DMS 273 (cell line): ENCODE measurements at regions not wholly inside any gene's neighbourhood (a gene's known extent, or its start where the extent isn't known, plus 50 kb on each side); places are given as distances from the start of the nearest gene placed in this dataset.
"Not testable (repeated sequence)": the region's sequence is repeated elsewhere in the genome, so short reads cannot be mapped to it uniquely, and the experiment has no call there.

Source experiments
- DNase-seq: peaks from one replicate; lab custom pipeline; 2025; ENCODE audit not compliant: unreplicated experiment; lab: John Stamatoyannopoulos, UW

DNA sequence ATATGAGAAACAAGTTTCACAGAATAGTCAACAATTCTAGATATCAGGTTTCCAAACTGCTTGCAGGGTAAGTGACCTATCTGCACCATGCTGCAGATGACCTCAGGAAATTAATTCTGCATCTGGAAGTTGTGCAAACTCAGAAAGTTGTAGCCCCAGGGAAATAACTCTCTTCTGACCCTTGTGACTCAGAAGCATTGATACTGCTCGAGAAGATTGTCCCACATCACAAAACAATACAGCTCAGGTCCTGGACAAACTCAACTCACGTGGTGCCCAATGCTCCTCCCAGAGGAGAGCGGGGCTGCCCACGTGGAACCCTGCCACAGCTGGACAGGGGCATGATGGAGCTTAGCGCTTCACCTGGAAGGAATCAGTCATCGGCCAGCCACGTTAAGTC lies 221.9 kb upstream of the LRRC61 start:
- DNase-seq = not testable (repeated sequence)

DNA sequence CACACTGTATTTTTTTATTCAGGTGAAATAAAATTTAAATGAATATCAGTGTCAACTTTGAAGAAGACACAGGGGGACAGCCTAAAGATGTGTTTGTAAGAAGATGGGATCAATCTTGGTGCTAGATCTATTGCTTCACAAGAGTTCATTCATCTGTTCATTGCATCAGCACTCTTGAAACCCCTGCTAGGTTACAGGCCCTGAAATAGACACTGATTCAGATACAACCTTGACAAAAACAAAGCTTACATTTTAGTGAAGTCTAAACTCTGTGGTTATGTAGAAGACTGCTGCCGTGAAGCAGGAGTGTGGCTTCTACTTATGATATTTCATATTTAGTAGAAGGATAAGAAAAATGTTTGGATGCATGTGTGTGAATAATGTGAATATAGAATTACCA lies 215.9 kb upstream of the LRRC61 start:
- DNase-seq = not testable (repeated sequence)

DNA sequence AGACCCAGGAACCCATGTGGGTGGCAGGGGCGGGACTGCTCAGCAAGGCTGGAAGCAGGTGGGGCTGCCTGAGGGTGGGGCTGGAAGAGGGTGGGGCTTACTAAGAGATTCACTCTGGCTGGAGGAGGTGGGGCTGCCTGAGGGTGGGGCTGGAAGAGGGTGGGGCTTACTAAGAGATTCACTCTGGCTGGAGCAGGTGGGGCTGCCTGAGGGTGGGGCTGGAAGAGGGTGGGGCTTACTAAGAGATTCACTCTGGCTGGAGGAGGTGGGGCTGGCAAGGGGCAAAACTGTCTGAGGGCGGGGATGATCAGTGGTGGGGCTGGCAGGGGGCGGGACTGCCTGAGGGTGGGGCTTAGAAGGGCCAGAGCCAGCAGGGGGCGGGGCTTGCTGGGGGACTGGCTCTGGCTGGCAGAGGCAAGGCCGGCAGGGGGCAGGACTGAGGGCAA lies 212.8 kb upstream of the LRRC61 start:
- DNase-seq = peak; percentile 50

DNA sequence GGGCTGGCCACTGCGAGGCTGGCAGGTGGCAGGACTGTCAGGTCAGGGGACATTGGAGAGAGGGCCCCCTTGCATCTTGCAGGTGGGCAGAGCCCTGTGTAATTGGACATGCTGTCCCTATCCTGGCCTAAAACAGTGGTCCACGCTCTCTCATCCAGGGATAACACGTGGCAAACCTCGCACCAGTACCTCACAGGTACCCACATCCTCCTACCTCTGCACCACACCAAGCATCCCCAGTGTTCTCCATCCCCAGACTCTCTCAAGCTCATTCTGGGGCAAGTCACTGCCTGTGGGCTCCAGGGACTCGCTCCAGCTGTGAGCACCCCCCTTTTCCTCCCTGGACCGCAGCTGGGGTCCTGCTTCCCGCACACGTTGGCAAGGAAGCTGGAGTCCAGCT lies 212.3 kb upstream of the LRRC61 start:
- not testable (repeated sequence) for DNase-seq

DNA sequence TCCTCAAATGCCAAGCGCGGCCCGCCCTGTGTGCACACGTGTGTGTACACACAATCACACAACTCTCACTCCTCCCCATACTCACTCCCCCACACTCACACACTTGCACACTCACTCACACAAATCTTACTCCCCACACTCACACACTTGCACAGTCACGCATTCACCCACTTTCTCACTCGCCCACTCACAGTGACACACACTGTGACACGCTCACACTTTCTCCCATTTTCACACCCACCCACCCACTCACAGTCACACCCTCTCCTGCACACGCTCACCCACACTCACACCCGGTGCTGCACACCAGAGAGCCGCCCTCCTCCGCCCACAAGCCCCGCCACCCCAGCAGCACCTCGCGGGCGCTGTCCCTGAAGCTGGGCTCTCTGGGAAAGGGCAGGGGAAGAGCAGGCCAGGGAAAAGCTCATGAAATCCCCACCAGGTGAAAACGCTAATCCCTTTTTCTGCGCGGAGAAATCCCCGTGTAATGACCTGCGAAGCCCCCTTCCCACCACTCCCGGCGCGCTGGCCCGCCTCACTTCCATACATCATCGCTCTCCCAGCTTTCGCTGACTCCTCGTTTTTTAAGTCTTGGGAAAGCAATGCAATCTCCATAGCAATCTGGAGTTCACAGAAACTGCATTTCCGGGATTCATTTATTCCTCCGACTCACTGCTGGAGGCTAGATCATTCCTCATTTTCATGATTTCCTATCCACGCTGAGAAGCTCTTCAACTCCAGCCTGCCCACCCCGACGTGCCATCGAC lies 211.6 kb upstream of the LRRC61 start:
- DNase-seq = not testable (repeated sequence)

DNA sequence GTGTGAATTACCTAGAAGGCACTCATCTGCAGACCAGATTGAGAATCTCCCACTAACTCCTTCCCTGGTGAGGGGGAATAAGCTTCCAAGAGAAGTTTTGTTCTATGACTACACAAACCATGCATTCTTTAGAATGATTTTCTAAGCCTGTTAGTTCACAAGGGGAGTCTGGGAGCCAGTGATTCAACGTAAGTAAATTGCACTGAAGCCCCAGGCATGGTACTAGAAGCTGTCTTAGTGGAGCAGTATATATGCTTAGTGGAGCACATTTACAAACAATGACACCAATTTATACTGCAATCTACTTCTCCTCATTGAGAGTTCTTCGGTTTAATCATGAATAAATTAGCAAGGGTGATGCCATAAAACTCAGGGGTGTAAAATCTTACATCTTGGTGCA lies 209.9 kb upstream of the LRRC61 start:
- DNase-seq = not testable (repeated sequence)

DNA sequence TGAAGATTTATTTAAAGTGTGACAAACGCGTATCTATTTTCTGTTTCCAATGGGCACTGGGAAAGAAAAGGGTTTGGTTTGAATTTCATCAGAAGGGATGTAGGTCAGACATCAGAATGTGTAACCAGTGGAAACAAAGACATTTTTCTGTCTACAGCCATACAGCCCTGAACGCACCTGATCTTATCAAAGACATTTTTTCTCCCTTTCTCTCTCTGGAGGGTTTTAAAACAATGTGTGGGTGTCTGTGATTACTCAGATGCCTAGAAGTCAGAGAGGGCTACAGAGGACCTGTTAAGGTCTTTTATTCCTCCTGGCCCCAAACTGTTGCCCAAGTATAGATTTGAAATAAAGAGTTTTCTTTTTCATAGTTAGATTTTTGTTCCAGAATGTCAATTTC lies 208.6 kb upstream of the LRRC61 start:
- not testable (repeated sequence) for DNase-seq

DNA sequence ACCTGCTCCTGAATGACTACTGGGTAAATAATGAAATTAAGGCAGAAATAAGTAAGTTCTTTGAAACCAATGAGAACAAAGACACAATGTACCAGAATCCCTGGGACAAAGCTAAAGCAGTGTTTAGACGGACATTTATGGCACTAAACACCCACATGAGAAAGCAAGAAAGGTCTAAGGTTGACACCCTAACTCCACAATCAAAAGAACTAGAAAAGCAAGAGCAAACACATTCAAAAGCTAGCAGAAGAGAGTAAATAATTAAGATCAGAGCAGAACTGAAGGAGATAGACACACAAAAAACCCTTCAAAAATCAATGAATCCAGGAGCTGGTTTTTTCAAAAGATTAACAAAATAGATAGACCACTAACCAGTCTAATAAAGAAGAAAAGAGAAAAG lies 203.2 kb upstream of the LRRC61 start:
- DNase-seq = not testable (repeated sequence)

DNA sequence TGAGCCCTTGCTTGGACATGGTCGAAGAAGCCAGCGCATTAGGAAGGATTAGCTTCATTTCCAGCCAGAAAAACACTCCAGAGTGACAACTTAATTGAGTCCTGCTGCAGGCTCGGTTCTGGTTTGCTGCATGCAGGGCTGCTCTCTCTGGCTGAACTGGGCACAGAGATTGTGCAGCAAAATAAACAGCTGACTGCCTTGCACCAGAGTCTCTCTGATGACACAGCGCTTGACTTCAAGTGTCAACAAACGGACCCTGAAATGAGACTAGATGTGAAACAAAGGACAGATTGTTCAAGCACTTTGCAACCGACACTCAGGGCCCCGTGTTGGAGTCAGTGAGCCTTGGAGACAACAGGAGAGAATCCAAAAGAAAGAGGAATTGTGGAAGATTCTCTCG lies 197.3 kb upstream of the LRRC61 start:
- DNase-seq = not testable (repeated sequence)

DNA sequence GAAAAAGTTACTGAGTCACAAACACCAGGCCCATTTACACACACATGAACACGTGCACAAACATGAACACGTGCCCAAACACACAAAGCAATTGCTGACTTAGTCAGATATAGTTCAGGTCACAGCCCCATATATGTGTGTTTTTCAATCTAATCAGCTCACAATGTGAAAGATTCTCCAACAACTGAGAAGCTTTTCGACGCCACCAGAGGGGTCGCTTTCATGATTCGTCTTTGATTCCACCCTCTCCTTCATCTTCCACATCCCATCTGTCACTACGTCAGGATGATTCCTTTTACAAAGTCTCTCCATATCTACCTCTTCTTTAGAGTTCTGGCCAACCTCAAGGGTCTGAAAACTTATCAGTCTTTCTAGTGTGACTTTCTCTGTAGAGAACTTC lies 188.7 kb upstream of the LRRC61 start:
- not testable (repeated sequence) for DNase-seq

DNA sequence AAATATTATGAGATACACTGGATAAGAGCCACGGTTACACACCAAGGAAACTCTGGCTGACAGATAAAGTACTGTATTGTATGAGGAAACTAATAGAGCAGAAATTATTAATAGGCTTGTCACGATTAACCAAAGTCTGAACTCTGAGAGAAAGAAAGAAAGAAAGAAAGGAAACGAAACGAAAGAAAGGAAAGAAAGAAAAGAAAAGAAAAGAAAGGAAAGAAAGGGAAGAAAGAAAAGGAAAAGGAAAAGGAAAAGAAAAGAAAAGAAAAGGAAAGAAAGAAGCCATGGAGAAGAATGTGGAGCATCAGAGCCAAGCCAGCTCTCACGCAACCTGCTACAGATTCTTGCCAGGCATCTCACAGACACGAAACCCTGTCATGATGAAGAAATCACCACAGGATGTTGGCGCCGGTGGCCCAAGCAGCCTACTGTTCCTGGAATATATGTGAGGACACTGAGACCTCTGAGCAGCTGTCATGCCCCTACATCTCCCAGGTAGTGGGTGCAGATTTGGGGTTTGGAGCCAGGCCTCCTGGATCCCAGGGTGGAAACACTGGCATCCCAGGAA lies 187.4 kb upstream of the LRRC61 start:
- not testable (repeated sequence) for DNase-seq

DNA sequence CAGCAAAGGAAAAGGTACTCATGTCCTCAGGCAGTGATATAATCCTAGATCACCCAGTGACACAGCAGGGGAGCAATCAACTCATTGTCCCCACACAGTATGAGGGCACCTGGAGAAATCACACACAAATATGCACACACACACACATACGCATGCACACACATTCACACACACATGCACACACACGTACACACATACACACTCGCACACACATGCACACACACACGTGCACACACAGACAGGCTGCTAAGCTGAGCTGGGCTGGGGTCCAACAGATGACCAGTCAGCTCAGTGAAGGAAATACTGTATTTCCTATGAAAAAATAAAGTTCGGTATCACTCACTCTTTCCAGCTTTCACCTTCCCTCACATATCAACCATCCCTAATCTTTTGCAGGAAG lies 183.3 kb upstream of the LRRC61 start:
- not testable (repeated sequence) for DNase-seq

DNA sequence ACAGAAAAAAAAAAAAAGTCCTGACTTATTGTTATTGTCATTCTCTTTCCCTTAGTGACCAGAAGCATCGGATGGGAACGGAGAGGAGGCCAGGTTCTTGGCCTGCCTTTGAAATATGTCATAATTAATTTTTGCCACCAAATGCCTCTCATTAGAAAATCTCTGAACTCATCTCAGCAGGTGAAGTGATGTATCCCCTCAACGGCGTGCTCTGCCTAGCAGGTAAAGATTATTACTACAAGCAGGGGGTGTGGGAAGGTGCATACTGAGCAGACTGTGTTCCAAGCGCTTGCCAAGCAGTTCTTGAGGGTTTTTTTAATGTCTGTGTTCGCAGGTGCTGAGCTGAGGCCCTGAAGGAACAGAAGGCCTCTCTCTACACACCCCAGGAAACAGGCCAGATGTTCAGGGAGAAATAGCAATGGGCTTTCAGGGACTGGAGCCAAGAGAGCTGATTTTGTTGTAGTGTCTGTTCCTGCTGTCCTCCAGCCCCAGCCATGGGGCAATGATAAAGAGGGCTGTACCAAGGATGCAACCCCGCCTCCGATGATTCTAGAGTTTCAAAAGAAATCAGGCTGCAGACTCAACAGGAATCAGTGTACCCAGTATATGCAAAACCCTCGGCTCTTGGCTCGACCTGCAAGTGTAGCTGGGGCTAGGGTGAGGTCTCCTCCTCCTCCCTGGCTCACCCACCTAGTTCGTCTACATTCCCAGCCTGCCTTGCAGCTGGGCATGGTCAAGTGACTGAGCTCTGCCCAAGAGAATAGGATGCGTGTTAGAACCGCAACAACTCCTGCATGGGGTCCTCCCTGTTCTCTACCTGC lies 181.4 kb upstream of the LRRC61 start:
- DNase-seq = peak; percentile 92

DNA sequence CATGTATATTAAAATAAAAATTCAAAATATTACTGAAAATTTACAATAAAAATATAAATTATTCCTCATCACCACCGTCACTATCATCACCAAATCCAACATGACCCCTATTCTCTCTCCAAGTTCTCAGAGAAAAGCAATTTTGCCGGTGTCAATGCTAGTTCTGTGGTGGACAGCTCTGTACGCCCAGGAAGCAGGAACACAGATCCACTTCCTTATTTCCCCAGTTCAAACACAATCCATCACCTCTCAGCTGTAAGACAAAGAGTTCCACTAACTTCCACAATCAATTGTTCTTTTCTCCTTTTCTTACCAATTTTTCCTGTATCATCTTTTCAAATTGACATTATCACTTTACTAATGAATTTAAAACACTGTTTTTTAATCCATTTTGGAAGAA lies 177.0 kb upstream of the LRRC61 start:
- DNase-seq = not testable (repeated sequence)

DNA sequence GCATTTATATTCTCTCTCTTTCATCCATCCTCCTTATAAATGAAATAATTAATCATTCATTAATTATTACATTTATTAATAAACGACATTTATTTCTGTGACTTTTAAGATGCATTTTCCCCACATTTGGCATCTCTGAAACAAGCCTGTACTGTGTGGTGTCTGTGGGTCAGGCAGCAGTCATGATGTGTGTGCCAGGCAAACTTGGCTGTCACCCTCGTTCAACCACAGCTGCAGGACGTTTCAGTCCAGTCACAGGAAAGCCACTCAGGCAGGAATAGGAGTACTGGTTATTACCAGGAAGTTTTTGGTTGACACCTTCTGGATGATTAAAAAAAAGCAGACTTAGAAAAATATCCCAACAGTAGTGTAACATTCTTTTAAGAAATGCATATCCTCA lies 175.6 kb upstream of the LRRC61 start:
- not testable (repeated sequence) for DNase-seq

DNA sequence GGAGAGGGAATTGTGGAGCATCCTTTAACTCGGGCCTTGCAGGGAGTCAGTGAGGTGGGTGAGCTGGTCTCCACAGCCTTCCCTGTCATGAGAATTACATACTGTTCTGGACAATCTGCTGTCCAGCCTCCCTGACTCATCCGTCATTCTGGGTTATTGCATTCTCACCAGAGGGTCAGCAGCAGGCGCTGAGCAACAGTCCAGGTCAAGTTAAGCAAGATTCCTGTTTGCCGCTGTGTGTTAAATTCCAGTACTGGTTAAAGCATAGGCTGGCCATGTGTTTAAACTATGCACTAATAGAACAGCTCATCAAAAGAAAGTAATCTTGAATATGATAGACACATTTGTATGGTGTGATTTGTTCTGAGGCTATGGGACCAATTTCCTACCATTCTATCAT lies 167.1 kb upstream of the LRRC61 start:
- DNase-seq = not testable (repeated sequence)

DNA sequence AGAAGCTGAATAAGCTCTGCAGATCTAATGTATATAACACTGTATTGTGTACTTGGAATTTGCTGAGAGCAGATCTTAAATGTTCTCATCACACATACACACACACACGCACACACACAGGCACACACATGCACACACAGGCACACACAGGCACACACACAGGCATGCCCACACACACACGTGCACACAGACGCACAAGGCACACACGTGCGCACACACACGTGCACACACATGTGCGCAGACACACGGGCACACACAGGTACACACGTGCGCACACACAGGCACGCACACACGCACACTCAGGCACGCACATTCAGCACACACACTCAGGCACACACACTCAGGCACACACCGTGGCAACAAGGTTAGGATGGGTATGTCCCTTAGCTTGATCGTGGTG lies 164.5 kb upstream of the LRRC61 start:
- not testable (repeated sequence) for DNase-seq

DNA sequence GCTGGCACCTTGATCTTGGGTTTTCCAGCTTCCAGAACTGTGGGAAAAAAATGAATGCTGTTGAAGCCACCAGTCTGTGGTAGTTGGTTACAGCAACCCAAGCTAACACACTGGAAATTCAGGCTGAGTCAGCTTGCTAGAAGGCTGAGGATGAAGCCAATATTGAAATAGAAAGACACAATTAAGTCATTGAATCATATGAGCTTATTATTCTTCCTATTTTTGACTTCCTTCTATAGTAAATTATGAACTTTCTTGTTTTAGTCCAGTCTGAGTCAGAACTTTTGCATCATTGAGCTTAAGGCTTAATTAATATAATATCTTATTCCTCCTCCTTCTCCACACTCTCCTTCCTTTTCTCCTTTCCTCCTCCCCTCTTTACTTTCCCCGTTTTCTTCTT lies 153.6 kb upstream of the LRRC61 start:
- DNase-seq = not testable (repeated sequence)

DNA sequence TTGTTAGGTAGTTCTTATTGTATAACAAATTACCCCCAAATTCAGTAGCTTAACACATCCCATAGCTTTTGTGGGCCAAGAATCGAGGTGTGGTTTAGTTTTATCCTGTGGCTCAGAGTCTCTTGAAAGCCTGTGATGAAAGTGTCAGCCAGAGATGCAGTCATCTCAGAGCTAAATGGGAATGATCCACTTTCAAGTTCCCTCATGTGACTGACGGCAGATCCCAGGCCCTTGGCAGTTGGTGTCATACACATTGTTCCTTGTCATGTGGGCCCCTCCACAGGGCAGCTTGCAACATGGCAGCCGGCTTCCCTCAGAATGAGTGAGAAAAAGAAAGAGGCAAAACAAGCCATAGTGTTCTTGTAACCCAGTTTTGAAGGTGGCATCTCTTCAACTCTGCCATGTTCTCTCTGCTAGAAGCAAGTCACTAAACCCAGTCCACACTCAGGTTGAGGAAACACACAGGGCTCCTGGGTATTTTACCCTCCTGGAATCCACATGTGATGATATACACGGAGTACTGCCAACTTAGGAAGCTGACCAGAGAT lies 153.1 kb upstream of the LRRC61 start:
- not testable (repeated sequence) for DNase-seq

DNA sequence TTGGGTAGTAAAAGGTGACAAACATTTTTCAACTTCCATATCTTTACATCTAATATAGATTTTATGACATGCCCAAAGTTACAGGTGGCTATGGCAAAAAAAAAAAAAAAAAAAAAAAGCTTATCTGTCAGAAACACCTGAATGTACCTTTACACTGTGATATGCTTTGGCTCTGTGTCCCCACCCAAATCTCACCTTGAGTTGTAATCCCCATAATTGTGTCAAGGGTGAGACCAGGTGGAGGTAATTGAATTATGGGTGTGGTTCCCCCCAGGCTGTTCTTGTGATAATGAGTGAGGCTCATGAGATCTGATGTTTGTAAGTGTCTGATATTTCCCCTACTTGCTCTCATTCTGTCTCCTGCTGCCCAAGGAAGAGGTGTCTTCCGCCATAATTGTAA lies 139.6 kb upstream of the LRRC61 start:
- not testable (repeated sequence) for DNase-seq

DNA sequence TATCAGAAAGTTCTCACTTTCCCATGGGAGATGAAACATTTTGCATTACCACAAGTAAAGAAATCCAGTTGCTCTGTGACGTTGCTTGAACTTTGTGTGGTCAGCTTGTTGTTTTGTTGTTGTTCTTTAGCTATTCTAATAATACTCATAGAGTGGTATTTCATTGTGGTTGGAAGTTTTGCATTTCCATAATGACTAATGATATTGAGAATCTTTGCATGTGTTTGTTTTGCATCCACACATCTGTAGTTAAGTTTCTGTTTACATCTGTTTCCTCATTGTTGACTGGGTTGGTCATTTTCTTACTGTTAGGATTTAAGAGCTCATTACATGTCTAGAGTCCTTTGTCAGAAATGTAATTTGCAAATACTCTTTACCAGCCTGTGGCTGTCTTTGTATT lies 133.2 kb upstream of the LRRC61 start:
- not testable (repeated sequence) for DNase-seq
